H1 (cell line): ENCODE measurements at regions not wholly inside any gene's neighbourhood (a gene's known extent, or its start where the extent isn't known, plus 50 kb on each side); places are given as distances from the start of the nearest gene placed in this dataset.

Experiments used
- CTBP2 ChIP-seq: IDR thresholded peaks from 2 replicates; pipeline ENCODE4 v1.7.0; 2011; ENCODE audit warnings: borderline replicate concordance, mild to moderate bottlenecking, moderate library complexity, mixed read lengths, low read length; ENCODE audit not compliant: insufficient read depth, insufficient read length
- E2F6 ChIP-seq: IDR thresholded peaks from 2 replicates; pipeline ENCODE4 v1.6.1; 2012; ENCODE audit warnings: inconsistent platforms
- EGR1 ChIP-seq: IDR thresholded peaks from 2 replicates; pipeline ENCODE4 v1.6.1; 2011; ENCODE audit warnings: low read depth, low read length, borderline replicate concordance

DNA sequence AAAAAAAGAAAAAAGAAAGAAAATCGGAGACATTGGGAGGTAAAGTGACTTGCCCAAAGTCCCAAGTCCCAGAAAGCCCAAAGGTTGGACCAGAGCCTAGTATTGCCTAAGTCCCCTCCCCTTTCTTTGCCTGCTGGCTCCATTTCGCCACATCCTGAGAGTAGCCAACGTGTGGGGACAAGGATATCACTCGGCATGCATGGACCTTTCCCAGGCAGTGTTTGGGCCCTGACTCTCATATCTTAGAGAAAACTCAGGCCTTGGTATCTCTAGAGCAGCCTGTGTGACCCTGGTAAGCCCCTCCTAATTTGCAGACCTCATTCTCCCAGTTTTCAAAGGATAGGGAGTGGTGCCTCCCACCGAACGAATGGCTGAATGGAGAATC is 294.2 kb upstream of the ZMIZ1 start (continued):
- TF ChIP-seq CTBP2 = no peak
- no peak for TF ChIP-seq E2F6
- TF ChIP-seq EGR1 = no peak
